Left ventricle myocardium inferior (tissue), 1 donor: ENCODE measurements at regions not wholly inside any gene's neighbourhood (a gene's known extent, or its start where the extent isn't known, plus 50 kb on each side); places are given as distances from the start of the nearest gene placed in this dataset.

Experiments used
- DNase-seq: peaks from one replicate; pipeline ENCODE4 v3.0.0-alpha.2; 2020
- H3K27ac ChIP-seq: fragments of 200-600 bp; replicated peaks from 2 replicates; pipeline ENCODE4 v1.8.0; 2021
- H3K27me3 ChIP-seq: fragments of 200-600 bp; 2 replicates; pipeline ENCODE4 v1.8.0; 2021; ENCODE audit warnings: low read depth
- H3K36me3 ChIP-seq: fragments of 200-600 bp; 2 replicates; pipeline ENCODE4 v1.8.0; 2021
- H3K4me1 ChIP-seq: fragments of 200-600 bp; 2 replicates; pipeline ENCODE4 v1.8.0; 2021
- H3K4me3 ChIP-seq: fragments of 200-600 bp; 2 replicates; pipeline ENCODE4 v1.8.0; 2021; ENCODE audit warnings: mild to moderate bottlenecking, moderate library complexity
- H3K9me3 ChIP-seq: fragments of 200-600 bp; replicated peaks from 2 replicates; pipeline ENCODE4 v1.8.0; 2021
- CTCF ChIP-seq: fragments of 200-600 bp; IDR thresholded peaks from 2 replicates; pipeline ENCODE4 v1.8.0; 2021; ENCODE audit warnings: antibody characterized with exemption, mild to moderate bottlenecking, borderline replicate concordance
- intact Hi-C: fragments of 100-400 bp; cut with micrococcal nuclease; formaldehyde crosslinking; loops from one replicate; pipeline ENCODE4 v1.11.0; 2022
- donor health status: DM: no; HTN: yes; CAD: no; lungs with severe emphysema.

GRCh38 chr1:87880098-87880760 lies 551.5 kb downstream of the LMO4 start:
- no peaks in the 10 kb centered on the region for H3K27me3 ChIP-seq
- no peak overlapping the region for H3K4me3 ChIP-seq
- no peaks in the 10 kb centered on the region for H3K9me3 ChIP-seq
- no peak for TF ChIP-seq CTCF
- H3K27ac ChIP-seq: no peak overlapping the region
- H3K4me1 ChIP-seq: no peaks in the 10 kb centered on the region
- H3K36me3 ChIP-seq: no peaks in the 10 kb centered on the region
- DNase-seq: no peak
- intact Hi-C loops: no loop called here

- Histone ChIP-seq H3K27me3 (no peaks in the 10 kb centered on the region), H3K4me1 (no peaks in the 10 kb centered on the region), H3K36me3 (no peaks in the 10 kb centered on the region), H3K27ac (no peak overlapping the region), H3K4me3 (no peak overlapping the region), H3K9me3 (no peaks in the 10 kb centered on the region)
- TF ChIP-seq CTCF: no peak
- no peak for DNase-seq
- intact Hi-C loops: no loop called here
Observed at GRCh38 chr1:87880764-87881163, 552.1 kb downstream of the LMO4 start.

- Histone ChIP-seq H3K4me3 (no peak overlapping the region), H3K27ac (no peak overlapping the region), H3K36me3 (no peaks in the 10 kb centered on the region), H3K9me3 (no peaks in the 10 kb centered on the region), H3K27me3 (no peaks in the 10 kb centered on the region), H3K4me1 (no peaks in the 10 kb centered on the region)
- no peak for DNase-seq
- intact Hi-C loops: no loop called here
- TF ChIP-seq CTCF: no peak
Observed at GRCh38 chr1:87883906-87884305, 555.2 kb downstream of the LMO4 start.

GRCh38 chr1:87884581-87884980 lies 555.9 kb downstream of the LMO4 start:
- DNase-seq: no peak
- H3K4me3 ChIP-seq: no peak overlapping the region
- intact Hi-C loops: no loop called here
- H3K27me3 ChIP-seq: no peaks in the 10 kb centered on the region
- H3K36me3 ChIP-seq: no peaks in the 10 kb centered on the region
- no peaks in the 10 kb centered on the region for H3K4me1 ChIP-seq
- no peaks in the 10 kb centered on the region for H3K9me3 ChIP-seq
- no peak for TF ChIP-seq CTCF
- H3K27ac ChIP-seq: no peak overlapping the region

- no peak for DNase-seq
- Histone ChIP-seq H3K4me1 (no peaks in the 10 kb centered on the region), H3K9me3 (no peaks in the 10 kb centered on the region), H3K4me3 (no peak overlapping the region), H3K36me3 (no peaks in the 10 kb centered on the region), H3K27me3 (no peaks in the 10 kb centered on the region), H3K27ac (no peak overlapping the region)
- intact Hi-C loops: no loop called here
- no peak for TF ChIP-seq CTCF
Observed at GRCh38 chr1:87885278-87886025, 556.8 kb downstream of the LMO4 start.
